Activated naive CD4-positive, alpha-beta T cell treated with anti-CD3 and anti-CD28 coated beads, Interleukin-2, amount 50 U/mL, for 72 hours (primary cell): ENCODE measurements at regions not wholly inside any gene's neighbourhood (a gene's known extent, or its start where the extent isn't known, plus 50 kb on each side); places are given as distances from the start of the nearest gene placed in this dataset.
A peak's percentile ranks its signal among the peaks of the same experiment; 100 is the strongest.

Experiments used
- ATAC-seq, 2 donors: fragments of 150-1000 bp; cut with Tn5 transposase; 2 replicates each; pipeline ENCODE4 v1.10.0; 2021; ENCODE audit warnings: mild to moderate bottlenecking in 2 of 2, moderate library complexity in 2 of 2
- DNase-seq, 2 donors: peaks; one replicate each; pipeline ENCODE4 v3.0.0; 2021 to 2022; ENCODE audit warnings: low spot score in 2 of 2
- H3K27ac Mint-ChIP-seq, 2 donors: one replicate each; pipeline ENCODE4 v1.8.0; 2022; ENCODE audit warnings: mild to moderate bottlenecking in 2 of 2, mixed read lengths in 2 of 2
- H3K36me3 Mint-ChIP-seq, 2 donors: one replicate each; pipeline ENCODE4 v1.8.0; 2022; ENCODE audit warnings: mixed read lengths in 2 of 2
- H3K9me3 Mint-ChIP-seq, 2 donors: one replicate each; pipeline ENCODE4 v1.8.0; 2022; ENCODE audit warnings: mixed read lengths in 2 of 2

GRCh38 chr13:111900390-111901131 is 166.4 kb upstream of the SOX1 start:
- peaks cover 3 to 6% of the 10 kb centered on the region in 2 donors for H3K9me3 Mint-ChIP-seq
- no peak for ATAC-seq

GRCh38 chr13:111901267-111901915 is 165.6 kb upstream of the SOX1 start:
- Mint-ChIP-seq H3K9me3 (peaks cover 3 to 4% of the 10 kb centered on the region in 2 donors), H3K36me3 (no peaks in the 10 kb centered on the region)
- no peak for ATAC-seq

More at GRCh38 chr13:111900390-111901131, 166.4 kb upstream of the SOX1 start:
- peak in 1 of 2 donors; percentile 7 for DNase-seq
- no peak overlapping the region for H3K27ac Mint-ChIP-seq
- H3K36me3 Mint-ChIP-seq = no peaks in the 10 kb centered on the region

GRCh38 chr13:111902726-111903125 is 164.2 kb upstream of the SOX1 start:
- peak in 1 of 2 donors; percentile 20 for DNase-seq
- Mint-ChIP-seq H3K27ac (no peak overlapping the region), H3K36me3 (no peaks in the 10 kb centered on the region), H3K9me3 (peaks cover 3 to 4% of the 10 kb centered on the region in 2 donors)
- no peak for ATAC-seq

More at GRCh38 chr13:111901267-111901915, 165.6 kb upstream of the SOX1 start:
- DNase-seq = peak in 1 of 2 donors; percentile 40
- no peak overlapping the region for H3K27ac Mint-ChIP-seq

GRCh38 chr13:111903143-111903542 is 163.8 kb upstream of the SOX1 start:
- DNase-seq (peak in 1 of 2 donors; percentile 18), ATAC-seq (no peak)
- Mint-ChIP-seq H3K36me3 (no peaks in the 10 kb centered on the region), H3K27ac (no peak overlapping the region), H3K9me3 (peaks cover 3 to 4% of the 10 kb centered on the region in 2 donors)

GRCh38 chr13:111904166-111904565 is 162.8 kb upstream of the SOX1 start:
- DNase-seq (no peak), ATAC-seq (no peak)
- H3K9me3 Mint-ChIP-seq = peaks cover 3 to 4% of the 10 kb centered on the region in 2 donors
- H3K27ac Mint-ChIP-seq = no peak overlapping the region
- no peaks in the 10 kb centered on the region for H3K36me3 Mint-ChIP-seq

GRCh38 chr13:111904701-111905608 is 162.0 kb upstream of the SOX1 start:
- no peaks in the 10 kb centered on the region for H3K36me3 Mint-ChIP-seq
- DNase-seq = peak in 1 of 2 donors; percentile 40
- H3K27ac Mint-ChIP-seq = no peak overlapping the region
- H3K9me3 Mint-ChIP-seq = peaks cover 3 to 4% of the 10 kb centered on the region in 2 donors
- no peak for ATAC-seq

- DNase-seq (peak in 1 of 2 donors; percentile 16), ATAC-seq (no peak)
- Mint-ChIP-seq H3K9me3 (peaks cover 3 to 4% of the 10 kb centered on the region in 2 donors), H3K27ac (no peak overlapping the region), H3K36me3 (no peaks in the 10 kb centered on the region)
Observed at GRCh38 chr13:111905609-111905945, 161.4 kb upstream of the SOX1 start.

GRCh38 chr13:111906306-111906705 is 160.6 kb upstream of the SOX1 start:
- Mint-ChIP-seq H3K36me3 (no peaks in the 10 kb centered on the region), H3K27ac (no peak overlapping the region), H3K9me3 (peaks cover 3 to 4% of the 10 kb centered on the region in 2 donors)
- peak in 1 of 2 donors; percentile 23 for DNase-seq
- no peak for ATAC-seq

- H3K36me3 Mint-ChIP-seq = no peaks in the 10 kb centered on the region
- no peak overlapping the region for H3K27ac Mint-ChIP-seq
- peaks cover 3 to 4% of the 10 kb centered on the region in 2 donors for H3K9me3 Mint-ChIP-seq
- no peak for ATAC-seq
- peak in 1 of 2 donors; percentile 2 for DNase-seq
Observed at GRCh38 chr13:111906816-111907215, 160.1 kb upstream of the SOX1 start.

GRCh38 chr13:111907341-111907880 is 159.5 kb upstream of the SOX1 start:
- peak overlapping the region in 1 of 2 donors; percentile 57 for H3K27ac Mint-ChIP-seq
- H3K9me3 Mint-ChIP-seq = peaks cover 3 to 4% of the 10 kb centered on the region in 2 donors
- peak in 1 of 2 donors; percentile 6 for DNase-seq
- ATAC-seq = no peak
- H3K36me3 Mint-ChIP-seq = no peaks in the 10 kb centered on the region

- Mint-ChIP-seq H3K27ac (no peak overlapping the region), H3K9me3 (peaks cover 3 to 4% of the 10 kb centered on the region in 2 donors), H3K36me3 (no peaks in the 10 kb centered on the region)
- ATAC-seq = no peak
- DNase-seq = peak in 1 of 2 donors; percentile 18
Observed at GRCh38 chr13:111908361-111908760, 158.6 kb upstream of the SOX1 start.

- DNase-seq (peak in 1 of 2 donors; percentile 35), ATAC-seq (no peak)
- Mint-ChIP-seq H3K9me3 (peaks cover 3 to 4% of the 10 kb centered on the region in 2 donors), H3K36me3 (no peaks in the 10 kb centered on the region), H3K27ac (no peak overlapping the region)
Observed at GRCh38 chr13:111908981-111909380, 158.0 kb upstream of the SOX1 start.

GRCh38 chr13:111909501-111909900 is 157.4 kb upstream of the SOX1 start:
- Mint-ChIP-seq H3K27ac (no peak overlapping the region), H3K9me3 (peaks cover 3 to 4% of the 10 kb centered on the region in 2 donors), H3K36me3 (no peaks in the 10 kb centered on the region)
- ATAC-seq (no peak), DNase-seq (peak in 1 of 2 donors; percentile 4)

GRCh38 chr13:111909971-111910671 is 156.8 kb upstream of the SOX1 start:
- Mint-ChIP-seq H3K9me3 (peaks cover 3 to 4% of the 10 kb centered on the region in 2 donors), H3K36me3 (no peaks in the 10 kb centered on the region), H3K27ac (no peak overlapping the region)
- no peak for ATAC-seq
- peak in 1 of 2 donors; percentile 25 for DNase-seq

- no peak overlapping the region for H3K27ac Mint-ChIP-seq
- ATAC-seq (no peak), DNase-seq (peak in 1 of 2 donors; percentile 39)
- H3K36me3 Mint-ChIP-seq = no peaks in the 10 kb centered on the region
- H3K9me3 Mint-ChIP-seq = no peaks in the 10 kb centered on the region
Observed at GRCh38 chr13:111911121-111911720, 155.7 kb upstream of the SOX1 start.
